ENCODE measurements at regions not wholly inside any gene's neighbourhood (a gene's known extent, or its start where the extent isn't known, plus 50 kb on each side); places are given as distances from the start of the nearest gene placed in this dataset.

DNA sequence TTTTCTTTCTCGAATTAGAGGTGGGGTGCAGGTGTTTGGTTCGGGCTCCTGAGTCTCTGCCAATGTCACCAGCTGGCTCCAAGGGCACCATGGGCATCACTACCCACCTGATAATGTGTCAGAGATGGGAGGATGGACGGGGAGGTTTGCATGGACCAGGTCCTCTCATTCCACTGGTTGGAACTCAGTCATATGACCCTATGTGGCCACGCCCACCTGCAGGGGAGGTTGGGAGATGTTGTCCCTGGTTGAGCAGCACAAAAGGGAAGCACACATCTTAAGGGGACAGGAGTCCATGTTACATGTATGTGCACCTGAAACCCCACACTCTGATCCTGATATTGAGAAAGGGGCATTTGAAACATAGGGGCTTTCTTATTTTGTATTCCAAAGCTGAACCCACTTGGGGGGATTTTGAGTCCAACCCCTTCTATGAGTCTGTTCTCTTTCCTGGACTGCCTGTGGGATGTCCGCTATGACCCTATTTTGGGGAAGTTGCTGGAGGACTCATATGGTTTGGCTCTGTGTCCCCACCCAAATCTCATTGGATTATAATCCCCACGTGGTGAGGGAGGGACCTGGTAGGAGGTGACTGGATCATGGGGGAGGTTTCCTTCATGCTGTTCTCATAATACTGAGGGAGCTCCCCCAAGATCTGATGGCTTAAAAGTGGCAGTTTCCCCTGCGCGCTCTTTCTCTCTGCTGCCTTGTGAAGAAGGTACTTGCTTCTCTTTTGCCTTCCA, 66.9 kb upstream of the BAIAP2L1 start:
- DNase-seq (ENCODE audit: low spot score) (no peak), FAIRE-seq (no peak)

GRCh38 chr7:98465022-98465421, 64.1 kb upstream of the BAIAP2L1 start:
- no peak for DNase-seq (ENCODE audit: low spot score)
- no peak for FAIRE-seq

DNA sequence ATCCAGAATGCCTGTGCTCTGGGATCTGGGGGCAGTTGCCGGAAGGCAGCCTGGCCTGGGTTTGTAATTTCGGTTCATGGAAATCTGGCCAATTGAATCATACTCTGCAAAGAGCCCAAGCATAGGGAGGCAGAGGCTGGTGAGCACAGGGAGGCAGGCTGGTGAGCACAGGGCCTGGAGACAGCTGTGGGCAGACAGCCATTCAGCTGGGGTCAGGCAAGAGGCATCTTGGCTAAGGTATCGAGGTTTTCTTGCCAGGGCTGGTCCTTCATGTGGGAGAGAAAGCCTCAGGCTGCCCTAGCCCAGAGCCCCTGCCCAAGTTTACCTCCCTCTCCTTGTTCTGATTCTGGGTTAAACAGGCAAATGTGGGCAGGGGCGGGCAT, 63.7 kb upstream of the BAIAP2L1 start:
- FAIRE-seq, result no peak
- no peak for DNase-seq (ENCODE audit: low spot score)

- FAIRE-seq (no peak), DNase-seq (ENCODE audit: low spot score) (no peak)
Measured at GRCh38 chr7:98463837-98464557, 63.1 kb upstream of the BAIAP2L1 start.

DNA sequence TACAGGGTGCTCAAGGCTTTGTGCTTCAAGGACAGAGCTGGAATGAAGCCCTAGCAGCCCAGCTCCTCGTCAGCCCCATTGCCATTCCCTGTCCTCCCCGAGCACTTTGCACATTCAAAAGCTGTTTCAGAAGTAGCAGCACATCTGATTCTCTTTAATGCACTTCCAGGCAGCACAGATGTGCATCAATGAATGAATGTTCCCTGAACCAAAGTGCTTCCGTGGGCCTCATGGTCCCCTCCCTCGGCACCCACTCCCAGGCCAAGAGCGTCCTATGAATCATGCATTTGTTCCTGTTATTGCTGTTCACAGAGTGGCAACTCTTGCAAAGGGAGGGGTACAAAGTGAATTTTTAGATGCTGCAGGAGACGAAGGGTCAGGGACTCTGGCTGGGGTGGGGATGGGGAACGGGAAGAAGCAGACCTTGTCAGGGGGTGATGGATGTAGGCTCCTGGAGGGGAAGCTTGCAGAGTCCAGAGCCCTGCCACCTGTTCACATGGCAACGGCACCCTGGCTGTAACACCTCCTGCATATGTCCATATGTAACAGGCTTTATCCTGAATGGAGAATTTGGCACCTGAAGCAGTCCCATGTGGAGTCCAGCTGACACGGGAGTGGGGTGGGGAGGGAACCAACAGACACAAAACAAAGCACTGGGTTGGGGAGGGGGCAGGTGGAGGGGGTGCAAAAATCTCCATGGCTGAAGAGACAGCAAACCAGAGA, 62.2 kb upstream of the BAIAP2L1 start:
- FAIRE-seq, result peak; percentile 88
- no peak for DNase-seq (ENCODE audit: low spot score)

GRCh38 chr7:98460902-98461301, 60.0 kb upstream of the BAIAP2L1 start:
- FAIRE-seq, result peak; percentile 52
- DNase-seq (ENCODE audit: low spot score), result no peak

DNA sequence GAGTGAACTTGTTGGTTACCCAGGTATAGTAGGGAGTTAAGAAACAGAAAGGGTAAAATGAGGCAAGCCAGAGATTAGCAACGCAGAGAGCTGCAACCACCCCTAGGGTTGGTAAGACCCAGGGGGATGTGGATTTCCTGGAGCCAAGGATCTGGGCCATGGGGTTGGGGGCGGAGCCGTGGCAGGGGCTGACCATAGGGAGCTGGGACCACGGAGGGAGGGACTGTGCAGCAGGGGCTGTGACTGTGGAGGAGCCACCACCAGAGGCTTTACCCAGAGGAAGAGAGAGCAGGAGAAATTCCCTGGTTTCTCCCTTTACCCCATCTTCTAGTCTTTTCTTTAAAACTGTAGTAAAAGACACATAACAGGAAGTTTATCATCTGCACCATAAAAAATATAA, 58.6 kb upstream of the BAIAP2L1 start:
- FAIRE-seq (no peak), DNase-seq (ENCODE audit: low spot score) (no peak)

DNA sequence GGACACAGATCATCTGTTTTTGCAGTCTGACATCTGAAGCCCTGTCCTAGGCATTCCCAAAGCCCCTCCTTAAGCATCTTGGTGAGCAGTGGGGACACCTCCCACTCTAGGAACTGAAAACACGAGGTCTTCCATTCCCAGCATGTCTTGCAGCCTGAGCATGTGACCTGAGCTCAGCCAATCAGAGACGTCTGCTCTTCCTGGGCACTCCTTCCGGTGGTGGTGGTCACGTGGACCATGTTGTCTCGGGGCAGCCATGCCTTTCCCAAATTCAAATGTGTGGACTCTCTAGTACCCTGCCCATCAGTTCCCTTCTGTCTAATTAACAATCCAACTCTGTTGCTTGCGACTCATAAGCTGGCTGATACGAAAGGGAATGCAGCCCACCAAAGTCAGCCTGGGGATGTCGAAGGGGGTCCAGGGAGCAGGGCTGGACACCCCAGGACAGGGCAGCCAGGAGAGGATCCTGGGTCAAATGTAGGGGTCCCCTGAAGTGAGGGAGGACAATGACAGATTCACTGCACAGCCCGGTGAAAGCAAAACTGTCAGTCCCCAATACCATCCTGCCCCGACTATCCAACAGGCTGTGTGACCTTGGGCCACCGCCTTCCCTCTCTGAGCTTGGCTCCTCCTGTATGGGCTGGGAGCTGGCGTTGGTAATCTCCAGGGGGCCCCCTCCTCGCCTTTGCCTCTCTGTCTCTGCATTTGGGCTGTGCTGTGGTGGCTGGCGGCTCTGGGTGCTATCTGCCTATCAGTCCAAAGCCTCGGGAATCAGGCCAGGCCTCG, 57.4 kb upstream of the BAIAP2L1 start:
- DNase-seq (ENCODE audit: low spot score), result no peak
- FAIRE-seq, result no peak

- FAIRE-seq (no peak), DNase-seq (ENCODE audit: low spot score) (no peak)
Measured at GRCh38 chr7:98456866-98457265, 56.0 kb upstream of the BAIAP2L1 start.

GRCh38 chr7:98452791-98453190, 51.9 kb upstream of the BAIAP2L1 start:
- DNase-seq (ENCODE audit: low spot score) (no peak), FAIRE-seq (peak; percentile 44)
